ENCODE measurements at regions not wholly inside any gene's neighbourhood (a gene's known extent, or its start where the extent isn't known, plus 50 kb on each side); places are given as distances from the start of the nearest gene placed in this dataset.

- TF ChIP-seq HDAC2 (IDR thresholded peaks at IDR 0.05; ENCODE audit: borderline replicate concordance in 1 of 2, low read depth in 2 of 2, low read length in 2 of 2) (no peak), TAF7 (optimal IDR thresholded peaks at IDR 0.05; ENCODE audit: borderline replicate concordance, low read depth, low read length) (no peak), SIN3A (conservative IDR thresholded peaks at IDR 0.05 in 1 of 2, IDR thresholded peaks at IDR 0.05 in 1 of 2; ENCODE audit: low read depth in 1 of 2, low read length in 2 of 2) (no peak), JUND (IDR thresholded peaks at IDR 0.05; ENCODE audit: low read length) (no peak), SUZ12 (IDR thresholded peaks at IDR 0.05; ENCODE audit: low read length) (no peak), TAF1 (IDR thresholded peaks at IDR 0.05; ENCODE audit: low read depth, low read length) (no peak), MAFK (IDR thresholded peaks at IDR 0.05; ENCODE audit: low read depth, low read length) (no peak)
Measured at GRCh38 chr5:58016358-58016757, 443.5 kb downstream of the PLK2 start (continued).

Data from H1 (cell line).